ENCODE measurements at regions not wholly inside any gene's neighbourhood (a gene's known extent, or its start where the extent isn't known, plus 50 kb on each side); places are given as distances from the start of the nearest gene placed in this dataset.
A peak's percentile ranks its signal among the peaks of the same experiment; 100 is the strongest.

DNA sequence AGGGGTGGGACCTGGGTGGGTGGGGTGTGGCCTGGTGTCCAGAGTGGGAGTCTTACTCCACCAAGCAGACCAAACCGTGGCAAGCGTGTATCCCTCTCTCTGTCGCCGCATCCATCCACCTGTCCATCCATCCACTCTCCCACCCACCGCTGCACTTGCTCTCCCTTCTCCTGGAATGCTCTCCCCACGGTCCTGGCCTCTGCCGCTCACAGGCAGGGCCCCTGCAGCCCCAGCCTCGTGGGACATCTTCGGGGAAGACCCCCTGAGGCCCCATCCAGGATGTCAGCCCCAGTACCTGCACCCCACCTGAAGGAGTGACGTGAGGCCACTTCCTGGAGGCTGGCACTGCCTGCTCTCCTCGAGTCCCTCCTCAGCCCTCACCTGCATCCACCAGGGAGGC, 189.5 kb upstream of the GSE1 start:
- Mint-ChIP-seq H3K4me3 (no peak overlapping the region), H3K27ac (peak overlapping the region in 1 of 7 donors; percentile 72), H3K9me3 (peaks cover 0 to 2% (median 0%) of the 10 kb centered on the region in 7 donors), H3K36me3 (no peaks in the 10 kb centered on the region), H3K4me1 (peaks cover 2% of the 10 kb centered on the region), H3K27me3 (ENCODE audit: low read depth in 3 of 3) (peaks cover 8 to 22% (median 12%) of the 10 kb centered on the region in 3 donors)
- H3K4me1 ChIP-seq (ENCODE audit: control insufficient read depth in 1 of 2, insufficient read depth in 2 of 2, low read length in 2 of 2): no peaks in the 10 kb centered on the region
- no peak overlapping the region for H3K27ac ChIP-seq (ENCODE audit: low read depth in 1 of 2, low read length in 2 of 2)
- intact Hi-C loops (cut with micrococcal nuclease): loop anchor here in 1 of 2 donors (5.0 kb wide), 1 partner anchor 139 kb away; no protein-coding TSS in a partner anchor
- no peaks in the 10 kb centered on the region for H3K9me3 ChIP-seq (replicated peaks in 1 of 2; ENCODE audit: control insufficient read depth in 1 of 2, insufficient read depth in 1 of 2, low read length in 2 of 2)
- H3K36me3 ChIP-seq (replicated peaks in 1 of 2; ENCODE audit: control insufficient read depth in 1 of 2, insufficient read depth in 2 of 2, low read length in 2 of 2): no peaks in the 10 kb centered on the region
- TF ChIP-seq, protein P1, sequence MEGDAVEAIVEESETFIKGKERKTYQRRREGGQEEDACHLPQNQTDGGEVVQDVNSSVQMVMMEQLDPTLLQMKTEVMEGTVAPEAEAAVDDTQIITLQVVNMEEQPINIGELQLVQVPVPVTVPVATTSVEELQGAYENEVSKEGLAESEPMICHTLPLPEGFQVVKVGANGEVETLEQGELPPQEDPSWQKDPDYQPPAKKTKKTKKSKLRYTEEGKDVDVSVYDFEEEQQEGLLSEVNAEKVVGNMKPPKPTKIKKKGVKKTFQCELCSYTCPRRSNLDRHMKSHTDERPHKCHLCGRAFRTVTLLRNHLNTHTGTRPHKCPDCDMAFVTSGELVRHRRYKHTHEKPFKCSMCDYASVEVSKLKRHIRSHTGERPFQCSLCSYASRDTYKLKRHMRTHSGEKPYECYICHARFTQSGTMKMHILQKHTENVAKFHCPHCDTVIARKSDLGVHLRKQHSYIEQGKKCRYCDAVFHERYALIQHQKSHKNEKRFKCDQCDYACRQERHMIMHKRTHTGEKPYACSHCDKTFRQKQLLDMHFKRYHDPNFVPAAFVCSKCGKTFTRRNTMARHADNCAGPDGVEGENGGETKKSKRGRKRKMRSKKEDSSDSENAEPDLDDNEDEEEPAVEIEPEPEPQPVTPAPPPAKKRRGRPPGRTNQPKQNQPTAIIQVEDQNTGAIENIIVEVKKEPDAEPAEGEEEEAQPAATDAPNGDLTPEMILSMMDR (IDR thresholded peaks at IDR 0.05): no peak
- no peak overlapping the region for H3K4me3 ChIP-seq (replicated peaks in 1 of 3; ENCODE audit: low read depth in 2 of 3, low read length in 3 of 3)
- no peak for DNase-seq
- WGBS (ENCODE audit: insufficient coverage): 90% methylated on average over 5 of the region's 11 CpGs
- no peak overlapping the region for H2AFZ ChIP-seq (ENCODE audit: insufficient read depth, low read depth, low read length, poor library complexity, severe bottlenecking)
- H3K9ac ChIP-seq (ENCODE audit: insufficient read depth, low read length, poor library complexity, severe bottlenecking): no peak overlapping the region
- no peak overlapping the region for H3K4me2 ChIP-seq (replicated peaks; ENCODE audit: extremely low read depth, low read length, poor library complexity, severe bottlenecking)
- no peaks in the 10 kb centered on the region for H3K27me3 ChIP-seq (ENCODE audit: control insufficient read depth in 2 of 2, insufficient read depth in 2 of 2, low read length in 2 of 2)
- no peaks in the 10 kb centered on the region for H4K20me1 ChIP-seq (ENCODE audit: insufficient read depth, low read length)
- H3K79me2 ChIP-seq (ENCODE audit: insufficient read depth, low read length): no peaks in the 10 kb centered on the region

DNA sequence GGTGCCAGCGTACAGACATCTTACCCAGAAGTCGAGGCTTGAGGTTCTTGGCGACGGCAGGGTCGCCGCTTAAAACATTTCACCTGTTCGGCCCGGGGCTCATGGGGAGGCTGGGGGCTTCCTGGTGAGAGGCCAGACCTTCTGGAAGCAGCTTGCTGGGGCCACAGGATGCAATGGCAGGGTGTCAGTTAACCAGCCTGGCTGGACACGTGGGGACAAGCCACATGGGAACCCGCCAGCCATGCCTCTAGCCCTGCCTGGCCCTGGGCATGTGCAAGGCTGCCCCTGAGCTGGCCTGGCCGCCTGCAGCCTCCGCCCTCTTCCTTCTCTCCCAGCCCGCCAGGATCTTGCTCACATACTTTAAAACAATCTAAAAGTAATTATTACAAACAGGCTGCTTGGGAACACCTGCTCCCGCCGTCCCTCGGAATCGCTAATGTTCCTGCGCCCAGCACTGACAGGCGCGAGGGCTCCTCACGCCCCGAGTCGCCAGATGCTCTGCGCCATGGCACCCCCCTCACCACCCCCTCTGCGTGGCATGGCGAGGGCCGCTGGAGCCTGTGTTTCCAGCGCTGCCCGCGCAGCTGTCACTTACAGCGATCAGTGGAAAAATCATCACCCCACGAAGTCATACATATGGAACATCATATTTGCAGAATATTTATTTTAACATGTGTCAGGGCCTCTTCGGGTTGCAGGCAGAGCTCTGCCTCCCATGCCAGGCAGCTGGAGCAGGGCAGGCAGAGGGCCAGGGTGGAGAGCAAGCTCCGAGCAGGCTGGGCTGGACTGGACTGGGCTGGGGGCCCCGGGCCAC, 188.7 kb upstream of the GSE1 start:
- no peaks in the 10 kb centered on the region for H3K9me3 ChIP-seq (replicated peaks in 1 of 2; ENCODE audit: control insufficient read depth in 1 of 2, insufficient read depth in 1 of 2, low read length in 2 of 2)
- 86% methylated on average over 31 of the region's 35 CpGs for WGBS (ENCODE audit: insufficient coverage)
- H3K4me1 ChIP-seq (ENCODE audit: control insufficient read depth in 1 of 2, insufficient read depth in 2 of 2, low read length in 2 of 2): no peaks in the 10 kb centered on the region
- H3K27ac ChIP-seq (ENCODE audit: low read depth in 1 of 2, low read length in 2 of 2): no peak overlapping the region
- TF ChIP-seq, protein P1 (IDR thresholded peaks at IDR 0.05): no peak
- no peak overlapping the region for H3K4me2 ChIP-seq (replicated peaks; ENCODE audit: extremely low read depth, low read length, poor library complexity, severe bottlenecking)
- H3K79me2 ChIP-seq (ENCODE audit: insufficient read depth, low read length): no peaks in the 10 kb centered on the region
- Mint-ChIP-seq H3K4me1 (peaks cover 2% of the 10 kb centered on the region), H3K27me3 (ENCODE audit: low read depth in 3 of 3) (peaks cover 8 to 22% (median 12%) of the 10 kb centered on the region in 3 donors), H3K4me3 (no peak overlapping the region), H3K9me3 (peaks cover 0 to 2% (median 0%) of the 10 kb centered on the region in 7 donors), H3K36me3 (no peaks in the 10 kb centered on the region), H3K27ac (no peak overlapping the region)
- H3K27me3 ChIP-seq (ENCODE audit: control insufficient read depth in 2 of 2, insufficient read depth in 2 of 2, low read length in 2 of 2): no peaks in the 10 kb centered on the region
- intact Hi-C loops (cut with micrococcal nuclease): loop anchor here in 1 of 2 donors (5.0 kb wide), 1 partner anchor 138 kb away; no protein-coding TSS in a partner anchor
- H3K9ac ChIP-seq (ENCODE audit: insufficient read depth, low read length, poor library complexity, severe bottlenecking): no peak overlapping the region
- no peaks in the 10 kb centered on the region for H4K20me1 ChIP-seq (ENCODE audit: insufficient read depth, low read length)
- no peak for DNase-seq
- no peak overlapping the region for H3K4me3 ChIP-seq (replicated peaks in 1 of 3; ENCODE audit: low read depth in 2 of 3, low read length in 3 of 3)
- no peaks in the 10 kb centered on the region for H3K36me3 ChIP-seq (replicated peaks in 1 of 2; ENCODE audit: control insufficient read depth in 1 of 2, insufficient read depth in 2 of 2, low read length in 2 of 2)
- H2AFZ ChIP-seq (ENCODE audit: insufficient read depth, low read depth, low read length, poor library complexity, severe bottlenecking): no peak overlapping the region

Measured in CD14-positive monocyte (primary cell).